Endodermal cell (in vitro differentiated cells): ENCODE measurements at regions not wholly inside any gene's neighbourhood (a gene's known extent, or its start where the extent isn't known, plus 50 kb on each side); places are given as distances from the start of the nearest gene placed in this dataset.

Experiments used
- DNase-seq: peaks from one replicate; pipeline ENCODE4 v3.0.0-alpha.2; 2017
- H3K27ac ChIP-seq: 2 replicates; pipeline ENCODE4 v1.5.1; 2013; ENCODE audit warnings: mild to moderate bottlenecking, low read depth, low read length, moderate library complexity
- H3K27me3 ChIP-seq: 2 replicates; pipeline ENCODE4 v1.6.1; 2013; ENCODE audit warnings: mild to moderate bottlenecking, low read length, moderate library complexity; ENCODE audit not compliant: insufficient read depth, control insufficient read depth, poor library complexity, severe bottlenecking
- H3K36me3 ChIP-seq: 2 replicates; pipeline ENCODE4 v1.7.0; 2013; ENCODE audit warnings: mild to moderate bottlenecking, low read length, moderate library complexity; ENCODE audit not compliant: control insufficient read depth, insufficient read depth
- H3K4me1 ChIP-seq: one replicate; pipeline ENCODE4 v1.7.0; 2013; ENCODE audit warnings: low read length; ENCODE audit not compliant: control insufficient read depth, insufficient read depth
- H3K4me3 ChIP-seq: 2 replicates; pipeline ENCODE4 v1.5.1; 2013; ENCODE audit warnings: mild to moderate bottlenecking, low read length, moderate library complexity
- H3K9ac ChIP-seq: 2 replicates; pipeline ENCODE4 v1.6.1; 2013; ENCODE audit warnings: mild to moderate bottlenecking, low read length, moderate library complexity; ENCODE audit not compliant: poor library complexity, severe bottlenecking; ENCODE audit errors: extremely low read depth
- H3K9me3 ChIP-seq: 2 replicates; pipeline ENCODE4 v1.6.1; 2013; ENCODE audit warnings: mild to moderate bottlenecking, low read length, moderate library complexity; ENCODE audit not compliant: control insufficient read depth
- H3K27ac Mint-ChIP-seq: 2 replicates; pipeline ENCODE4 v1.8.0; 2020; ENCODE audit warnings: mixed read lengths
- H3K27me3 Mint-ChIP-seq: 2 replicates; pipeline ENCODE4 v1.8.0; 2021; ENCODE audit warnings: mild to moderate bottlenecking, mixed read lengths; ENCODE audit not compliant: insufficient read depth
- H3K36me3 Mint-ChIP-seq: 2 replicates; pipeline ENCODE4 v1.8.0; 2020; ENCODE audit warnings: low read depth, mixed read lengths
- H3K4me1 Mint-ChIP-seq: 2 replicates; pipeline ENCODE4 v1.8.0; 2020; ENCODE audit warnings: mixed read lengths
- H3K4me3 Mint-ChIP-seq: 2 replicates; pipeline ENCODE4 v1.8.0; 2020; ENCODE audit warnings: mild to moderate bottlenecking, moderate library complexity, mixed read lengths
- H3K9me3 Mint-ChIP-seq: 2 replicates; pipeline ENCODE4 v1.8.0; 2020; ENCODE audit warnings: mild to moderate bottlenecking, mixed read lengths
- WGBS, 2 experiments: methylation state at CpG; one replicate each; pipeline versions ENCODE4 v1.1.5 to v1.1.7; 2013; ENCODE audit warnings: missing lambda C conversion rate in 2 of 2, mixed read lengths in 1 of 2; ENCODE audit not compliant: insufficient coverage in 1 of 2, insufficient read length in 1 of 2; 5-methylcytosine and 5-hydroxymethylcytosine counted together
- TF ChIP-seq, protein P1 (sequence below): fragments of 200-600 bp; sonication (generic); conservative IDR thresholded peaks from 2 replicates; pipeline ENCODE4 v1.5.0; 2021; ENCODE audit warnings: antibody characterized with exemption, mild to moderate bottlenecking

GRCh38 chr3:81027344-81027743 lies 734.1 kb downstream of the GBE1 start:
- H3K9me3 Mint-ChIP-seq: no peaks in the 10 kb centered on the region
- H3K9me3 ChIP-seq: no peaks in the 10 kb centered on the region
- WGBS, 2 experiments: 100% methylated on average over 1 of the region's 1 CpG; no CpG with 5 or more reads in 1 of the 2 experiments
- H3K4me1 Mint-ChIP-seq: no peaks in the 10 kb centered on the region
- no peak overlapping the region for H3K4me3 Mint-ChIP-seq
- no peak for DNase-seq
- no peaks in the 10 kb centered on the region for H3K36me3 Mint-ChIP-seq
- no peaks in the 10 kb centered on the region for H3K27me3 ChIP-seq
- H3K27me3 Mint-ChIP-seq: no peaks in the 10 kb centered on the region
- H3K27ac ChIP-seq: no peak overlapping the region
- no peak overlapping the region for H3K4me3 ChIP-seq
- TF ChIP-seq, protein P1, sequence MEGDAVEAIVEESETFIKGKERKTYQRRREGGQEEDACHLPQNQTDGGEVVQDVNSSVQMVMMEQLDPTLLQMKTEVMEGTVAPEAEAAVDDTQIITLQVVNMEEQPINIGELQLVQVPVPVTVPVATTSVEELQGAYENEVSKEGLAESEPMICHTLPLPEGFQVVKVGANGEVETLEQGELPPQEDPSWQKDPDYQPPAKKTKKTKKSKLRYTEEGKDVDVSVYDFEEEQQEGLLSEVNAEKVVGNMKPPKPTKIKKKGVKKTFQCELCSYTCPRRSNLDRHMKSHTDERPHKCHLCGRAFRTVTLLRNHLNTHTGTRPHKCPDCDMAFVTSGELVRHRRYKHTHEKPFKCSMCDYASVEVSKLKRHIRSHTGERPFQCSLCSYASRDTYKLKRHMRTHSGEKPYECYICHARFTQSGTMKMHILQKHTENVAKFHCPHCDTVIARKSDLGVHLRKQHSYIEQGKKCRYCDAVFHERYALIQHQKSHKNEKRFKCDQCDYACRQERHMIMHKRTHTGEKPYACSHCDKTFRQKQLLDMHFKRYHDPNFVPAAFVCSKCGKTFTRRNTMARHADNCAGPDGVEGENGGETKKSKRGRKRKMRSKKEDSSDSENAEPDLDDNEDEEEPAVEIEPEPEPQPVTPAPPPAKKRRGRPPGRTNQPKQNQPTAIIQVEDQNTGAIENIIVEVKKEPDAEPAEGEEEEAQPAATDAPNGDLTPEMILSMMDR: no peak
- H3K27ac Mint-ChIP-seq: no peak overlapping the region
- no peak overlapping the region for H3K9ac ChIP-seq
- H3K36me3 ChIP-seq: no peaks in the 10 kb centered on the region
- H3K4me1 ChIP-seq: no peaks in the 10 kb centered on the region

GRCh38 chr3:81024560-81024959 lies 736.9 kb downstream of the GBE1 start:
- Histone ChIP-seq H3K27ac (no peak overlapping the region), H3K9me3 (no peaks in the 10 kb centered on the region), H3K9ac (no peak overlapping the region), H3K36me3 (no peaks in the 10 kb centered on the region), H3K27me3 (no peaks in the 10 kb centered on the region), H3K4me3 (no peak overlapping the region), H3K4me1 (no peaks in the 10 kb centered on the region)
- Mint-ChIP-seq H3K36me3 (no peaks in the 10 kb centered on the region), H3K27me3 (no peaks in the 10 kb centered on the region), H3K4me3 (no peak overlapping the region), H3K4me1 (no peaks in the 10 kb centered on the region), H3K27ac (no peak overlapping the region), H3K9me3 (no peaks in the 10 kb centered on the region)
- TF ChIP-seq, protein P1: no peak
- DNase-seq: no peak
- 89 to 100% methylated on average over 2 to 7 of the region's 7 CpGs for WGBS, 2 experiments

DNA sequence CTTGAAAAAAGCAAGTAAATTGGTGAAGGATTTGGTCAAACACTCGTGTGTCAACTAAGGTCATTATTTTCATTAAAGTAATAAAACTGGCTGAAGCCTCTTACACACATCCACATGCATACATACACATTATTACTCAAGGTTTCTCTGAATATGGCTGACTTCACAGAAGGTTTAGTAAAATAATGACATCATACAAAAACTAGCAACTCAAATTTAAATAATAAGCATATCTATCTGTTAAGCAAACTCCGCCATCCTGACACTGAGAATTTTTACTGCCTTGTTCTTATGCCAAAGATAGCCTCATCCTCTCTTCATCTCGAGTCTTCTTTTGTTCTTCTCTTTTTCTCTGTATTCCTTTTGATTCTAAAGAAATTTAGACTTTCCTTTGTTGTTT lies 739.1 kb downstream of the GBE1 start:
- Histone ChIP-seq H3K36me3 (no peaks in the 10 kb centered on the region), H3K9ac (no peak overlapping the region), H3K27ac (no peak overlapping the region), H3K27me3 (no peaks in the 10 kb centered on the region), H3K9me3 (no peaks in the 10 kb centered on the region), H3K4me3 (no peak overlapping the region), H3K4me1 (no peaks in the 10 kb centered on the region)
- TF ChIP-seq, protein P1: no peak
- Mint-ChIP-seq H3K4me1 (no peaks in the 10 kb centered on the region), H3K4me3 (no peak overlapping the region), H3K27me3 (no peaks in the 10 kb centered on the region), H3K36me3 (no peaks in the 10 kb centered on the region), H3K27ac (no peak overlapping the region), H3K9me3 (no peaks in the 10 kb centered on the region)
- WGBS, 2 experiments: 84 to 95% methylated on average over 2 to 3 of the region's 3 CpGs
- DNase-seq: no peak
